HG02885 (cell line): ENCODE measurements at regions not wholly inside any gene's neighbourhood (a gene's known extent, or its start where the extent isn't known, plus 50 kb on each side); places are given as distances from the start of the nearest gene placed in this dataset.
"Not testable (repeated sequence)": the region's sequence is repeated elsewhere in the genome, so short reads cannot be mapped to it uniquely, and the experiment has no call there.

Experiments
- ATAC-seq: cut with Tn5 transposase; IDR thresholded peaks from one replicate; pipeline ENCODE4 v1.9.1; 2021; ENCODE audit warnings: mild to moderate bottlenecking; ENCODE audit not compliant: unreplicated experiment, poor library complexity

DNA sequence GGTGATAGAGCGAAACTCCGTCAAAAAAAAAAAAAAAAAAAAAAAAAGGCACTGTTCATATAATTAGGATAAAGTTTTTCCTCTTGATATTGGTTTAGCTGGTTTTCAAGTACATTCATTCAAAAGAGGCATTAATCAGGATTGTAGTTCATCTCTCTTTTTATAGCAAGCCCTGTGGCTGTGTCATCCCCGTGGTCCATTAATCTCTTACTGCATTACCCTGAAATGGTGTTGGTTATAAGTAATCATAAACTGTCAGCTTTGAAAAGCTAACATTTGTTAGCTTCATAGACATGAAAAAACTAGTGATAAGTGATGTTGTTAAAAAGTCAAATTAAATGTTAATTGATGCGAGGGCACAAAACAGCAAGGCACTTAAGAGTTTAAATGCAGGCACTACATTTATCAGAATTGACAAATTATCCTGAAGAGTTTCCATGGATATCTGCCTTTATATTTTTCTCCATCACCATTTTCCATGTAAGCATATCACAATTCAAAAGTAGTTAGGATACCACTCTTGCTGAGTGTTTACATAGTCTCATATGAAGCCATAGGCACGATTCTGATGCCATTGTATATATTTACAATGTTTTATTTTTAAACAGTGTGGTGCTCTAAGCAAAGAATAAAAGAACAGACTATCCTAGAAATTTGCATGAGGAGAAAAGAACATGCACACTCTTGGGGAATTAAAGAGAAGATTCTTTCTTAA lies 193.1 kb downstream of the OTOL1 start:
- no peak for ATAC-seq

DNA sequence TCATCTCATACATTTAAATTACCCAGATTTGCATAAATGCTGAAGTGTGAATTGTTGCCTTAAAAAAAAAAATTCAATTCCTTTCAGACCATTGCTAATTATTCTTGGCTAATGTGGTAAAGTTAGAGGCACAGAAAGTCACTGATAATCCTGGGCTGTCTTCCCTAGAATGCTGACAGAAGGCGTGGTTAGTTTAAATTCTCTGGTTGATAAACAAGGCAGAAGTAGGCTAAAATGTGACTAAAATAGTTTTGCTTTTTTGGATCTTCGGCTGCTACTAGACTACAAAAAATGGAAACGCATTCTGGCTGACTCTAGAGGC lies 193.7 kb downstream of the OTOL1 start:
- ATAC-seq, result no peak

DNA sequence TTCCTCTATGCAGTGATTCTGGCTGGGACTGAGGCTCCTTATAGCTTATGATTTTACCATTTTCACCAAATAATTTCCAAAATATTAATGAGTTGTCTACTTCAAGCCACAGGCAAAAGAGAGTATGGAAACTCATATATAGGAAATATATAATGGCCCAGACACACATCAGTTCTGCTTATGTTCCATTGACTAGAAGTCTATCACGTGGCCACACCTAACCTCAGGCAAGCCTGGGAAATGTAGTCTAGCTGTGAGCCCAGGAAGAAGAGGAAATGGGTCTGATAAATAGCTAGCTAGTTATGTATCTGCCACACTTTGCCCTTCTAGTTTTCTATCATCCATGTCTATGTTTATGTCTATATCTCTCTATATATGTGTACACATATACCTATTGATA lies 195.1 kb downstream of the OTOL1 start:
- no peak for ATAC-seq

DNA sequence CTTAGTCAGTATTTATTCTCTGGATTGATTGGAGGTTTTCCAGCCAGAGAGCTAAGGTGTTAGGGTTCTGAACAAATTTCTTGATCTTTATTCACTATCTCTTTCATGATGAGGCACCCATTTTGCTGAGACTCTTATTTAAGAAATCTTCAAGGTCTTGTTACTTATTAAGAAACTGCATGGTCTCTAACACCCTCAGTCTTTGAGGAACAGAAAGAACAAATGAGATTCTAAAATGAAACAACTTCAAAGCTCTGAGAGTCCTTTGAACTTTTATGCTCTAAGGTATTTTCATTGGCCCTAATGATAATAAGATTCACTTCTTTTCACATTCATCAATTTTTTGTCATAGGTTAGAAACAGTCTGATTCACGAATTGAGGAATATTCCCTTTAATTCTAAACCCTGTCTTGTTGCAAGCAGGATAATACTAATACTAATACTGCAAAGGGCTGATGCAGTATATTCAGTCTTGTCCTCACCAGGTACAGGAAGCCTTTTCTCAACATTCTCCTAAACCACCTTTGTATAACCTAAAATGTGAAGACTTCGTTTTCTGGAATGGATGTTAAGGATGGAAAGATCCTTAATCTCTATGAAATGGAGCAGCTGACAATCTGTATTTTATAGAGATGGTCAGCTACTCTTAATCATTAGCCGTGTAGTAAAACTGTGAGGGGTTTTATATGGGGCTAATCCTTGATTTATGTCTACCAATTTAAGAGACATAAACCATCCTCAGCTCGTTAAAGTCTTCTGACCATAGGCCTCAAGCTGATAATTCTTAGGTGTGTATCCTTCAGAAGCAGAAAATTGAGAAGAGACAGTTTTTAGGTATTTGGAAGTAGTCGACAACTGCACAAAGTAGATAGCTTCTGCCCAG lies 198.3 kb downstream of the OTOL1 start:
- ATAC-seq, result peak; percentile 53

DNA sequence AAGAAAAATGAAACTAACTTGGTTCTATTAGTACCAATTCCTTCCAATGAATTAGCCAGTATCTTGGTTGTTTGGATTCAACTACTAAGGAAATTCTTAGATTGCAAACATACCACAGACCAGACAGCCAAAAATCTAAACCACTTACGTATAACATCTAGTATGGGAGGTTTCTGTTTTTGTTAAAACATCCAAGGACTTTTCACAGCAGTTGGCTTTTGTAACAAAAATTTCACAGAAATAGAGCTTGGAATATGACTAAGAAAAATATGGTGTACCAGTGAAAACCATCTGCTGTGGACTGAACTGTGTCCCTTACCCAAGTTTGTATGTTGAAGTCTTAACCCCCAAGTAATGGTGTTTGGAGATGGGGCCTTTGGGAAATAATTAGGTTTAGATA lies 199.2 kb downstream of the OTOL1 start:
- no peak for ATAC-seq

DNA sequence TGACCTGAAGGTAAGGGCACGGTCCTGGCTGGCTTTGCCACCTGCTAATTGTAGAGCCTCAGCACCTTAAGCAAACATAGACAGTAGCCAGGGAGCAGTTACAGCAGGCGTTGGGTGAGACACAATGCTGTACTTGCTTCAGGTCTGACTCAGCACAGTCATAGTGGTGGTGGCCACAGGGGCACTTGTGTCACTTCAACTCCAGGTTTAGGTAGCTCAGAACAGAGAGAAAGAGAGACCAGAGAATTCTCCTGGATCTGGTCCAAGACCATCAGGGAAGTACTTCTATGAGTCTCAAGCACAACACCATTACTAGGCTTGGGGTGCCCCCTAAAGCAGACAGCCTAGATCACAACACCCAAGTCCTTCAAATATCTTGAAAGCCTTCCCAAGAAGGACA lies 204.4 kb downstream of the OTOL1 start:
- peak; percentile 63 for ATAC-seq

DNA sequence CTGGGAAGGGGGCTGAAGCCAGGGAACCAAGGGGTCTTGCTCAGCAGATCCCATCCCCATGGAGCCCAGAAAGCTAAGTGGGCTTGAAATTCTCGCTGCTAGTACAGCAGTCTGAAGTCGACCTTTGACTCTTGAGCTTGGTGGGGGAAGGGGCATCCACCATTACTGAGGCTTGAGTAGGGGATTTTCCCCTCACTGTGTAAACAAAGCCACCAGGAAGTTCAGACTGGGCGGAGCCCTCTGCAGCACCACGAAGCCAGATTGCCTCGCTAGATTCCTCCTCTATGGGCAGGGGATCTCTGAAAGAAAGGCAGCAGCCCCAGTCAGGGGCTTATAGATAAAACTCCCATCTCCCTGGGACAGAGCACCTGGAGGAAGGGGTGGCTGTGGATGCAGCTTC lies 210.6 kb downstream of the OTOL1 start:
- not testable (repeated sequence) for ATAC-seq

DNA sequence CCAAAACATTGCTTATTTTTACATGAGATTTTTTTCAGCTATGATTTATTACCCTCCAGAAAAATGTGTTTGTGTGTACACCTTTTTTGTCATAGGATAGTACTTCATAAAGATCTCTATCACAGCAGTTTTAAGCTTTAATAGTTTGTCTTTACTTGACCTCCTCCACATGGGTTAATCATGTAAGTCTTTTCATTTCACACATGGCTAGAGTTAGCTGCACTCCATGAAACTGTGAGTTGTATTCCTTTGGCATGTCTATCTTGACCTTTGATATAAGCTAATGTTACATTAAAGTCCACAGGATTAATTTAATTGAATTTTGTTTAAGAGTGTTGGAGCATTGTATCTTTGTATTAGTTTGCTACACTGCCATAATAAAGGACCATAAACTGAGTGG lies 217.1 kb downstream of the OTOL1 start:
- no peak for ATAC-seq

DNA sequence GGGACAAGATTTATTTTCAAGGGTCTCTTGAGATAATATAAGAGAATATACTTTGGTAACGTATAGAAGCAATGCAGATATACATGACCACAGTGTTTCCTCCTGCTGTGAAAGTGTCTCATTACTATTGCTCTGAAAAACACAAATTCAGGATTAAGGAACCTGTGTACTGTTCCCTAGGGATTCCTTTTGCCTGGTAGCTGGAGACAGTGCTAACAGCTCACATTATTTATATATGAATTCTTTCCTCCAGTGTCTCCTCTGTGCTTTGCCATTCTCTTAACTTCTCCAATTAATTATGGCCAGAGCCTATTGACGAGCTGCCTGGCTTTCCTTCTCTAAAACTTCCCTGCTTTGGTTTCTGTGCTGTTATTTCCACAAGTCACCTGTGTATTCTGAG lies 235.4 kb downstream of the OTOL1 start:
- ATAC-seq, result no peak

DNA sequence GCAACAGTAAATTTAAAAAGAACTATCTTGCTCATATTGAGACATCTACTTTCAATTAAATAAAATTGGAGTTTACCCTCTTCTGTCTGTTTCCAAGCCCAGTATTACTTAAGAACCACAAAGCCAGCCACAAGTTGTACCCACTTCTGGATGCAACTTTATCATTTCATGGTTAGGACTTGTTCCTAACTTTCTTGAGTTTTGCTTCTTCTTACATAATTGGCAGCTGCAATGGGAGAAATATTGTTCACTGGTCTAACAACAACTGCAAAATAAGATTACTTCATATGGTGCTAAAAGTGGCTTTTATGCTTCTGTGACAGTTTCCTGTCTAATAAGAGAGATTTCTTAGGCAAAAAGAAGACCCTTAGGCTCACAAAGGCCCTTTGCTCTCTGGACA lies 240.6 kb downstream of the OTOL1 start:
- no peak for ATAC-seq

DNA sequence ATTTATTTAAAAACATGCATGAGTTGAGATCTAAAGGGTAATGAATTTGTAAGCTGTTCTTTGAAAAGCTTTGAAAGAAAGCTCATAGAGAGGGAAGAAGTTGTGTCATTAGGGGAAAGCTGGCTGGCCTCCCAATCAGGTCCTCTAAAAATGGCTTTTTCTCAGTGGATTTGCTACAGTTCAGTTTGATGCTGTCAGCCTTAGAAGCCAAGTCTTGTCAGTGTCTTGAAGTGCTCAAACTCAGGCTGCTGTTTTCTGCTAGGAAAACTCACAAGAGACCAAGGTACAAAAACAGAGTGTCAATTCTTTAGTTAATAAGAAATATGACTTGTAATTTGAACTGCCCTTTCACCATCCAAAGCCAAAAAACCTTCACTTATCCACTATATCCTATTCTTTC lies 243.8 kb downstream of the OTOL1 start:
- no peak for ATAC-seq

DNA sequence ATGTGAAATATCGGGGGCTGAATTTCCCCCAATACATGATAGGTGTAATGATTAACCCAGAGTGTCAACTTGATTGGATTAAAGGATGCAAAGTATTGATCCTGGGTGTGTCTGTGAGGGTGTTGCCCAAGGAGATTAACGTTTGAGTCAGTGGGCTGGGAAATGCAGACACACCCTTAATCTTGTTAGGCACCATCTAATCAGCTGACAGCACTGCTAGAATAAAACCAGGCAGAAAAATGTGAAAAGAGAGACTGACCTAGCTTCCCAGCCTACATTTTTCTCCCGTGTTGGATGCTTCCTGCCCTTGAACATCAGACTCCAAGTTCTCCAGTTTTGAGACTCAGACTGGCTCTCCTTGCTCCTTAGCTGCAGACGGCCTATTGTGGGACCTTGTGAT lies 247.8 kb downstream of the OTOL1 start:
- ATAC-seq, result no peak

DNA sequence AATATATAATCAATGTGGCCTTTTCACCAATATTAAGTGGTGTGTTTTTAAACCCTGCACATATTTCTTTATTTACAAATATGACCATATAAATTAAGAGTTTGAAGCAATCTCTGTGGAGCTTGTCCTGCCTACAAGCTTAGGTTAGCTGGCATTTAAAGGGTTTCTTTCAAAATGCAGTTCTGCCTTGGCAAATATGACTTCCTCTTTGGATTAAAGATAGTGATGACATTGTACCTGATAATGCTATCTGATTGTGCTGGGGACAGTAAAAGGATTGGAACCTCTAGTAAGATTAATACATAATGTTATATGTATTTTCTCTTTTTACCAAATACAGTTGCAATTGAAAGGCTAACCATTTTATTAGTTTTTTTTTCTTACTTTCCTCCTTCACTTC lies 249.1 kb downstream of the OTOL1 start:
- ATAC-seq, result no peak

DNA sequence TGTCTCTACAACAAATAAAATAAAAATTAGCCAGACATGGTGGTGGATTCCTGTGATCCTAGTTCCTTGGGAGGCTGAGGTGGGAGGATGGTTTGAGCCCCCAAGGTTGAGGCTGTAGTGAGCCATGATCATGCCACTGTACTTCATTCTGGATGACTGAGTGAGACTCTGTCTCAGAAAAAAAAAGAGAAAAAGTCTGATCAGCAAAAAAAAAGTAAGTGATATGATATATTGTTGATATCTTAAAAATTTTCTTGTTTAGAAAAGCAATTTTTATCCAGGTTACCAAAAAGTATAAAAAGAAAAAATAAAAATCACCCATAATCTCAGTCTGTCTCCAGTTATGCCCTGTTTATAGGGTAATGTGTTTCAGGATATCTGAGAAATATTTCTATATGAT lies 251.4 kb downstream of the OTOL1 start:
- ATAC-seq, result no peak

DNA sequence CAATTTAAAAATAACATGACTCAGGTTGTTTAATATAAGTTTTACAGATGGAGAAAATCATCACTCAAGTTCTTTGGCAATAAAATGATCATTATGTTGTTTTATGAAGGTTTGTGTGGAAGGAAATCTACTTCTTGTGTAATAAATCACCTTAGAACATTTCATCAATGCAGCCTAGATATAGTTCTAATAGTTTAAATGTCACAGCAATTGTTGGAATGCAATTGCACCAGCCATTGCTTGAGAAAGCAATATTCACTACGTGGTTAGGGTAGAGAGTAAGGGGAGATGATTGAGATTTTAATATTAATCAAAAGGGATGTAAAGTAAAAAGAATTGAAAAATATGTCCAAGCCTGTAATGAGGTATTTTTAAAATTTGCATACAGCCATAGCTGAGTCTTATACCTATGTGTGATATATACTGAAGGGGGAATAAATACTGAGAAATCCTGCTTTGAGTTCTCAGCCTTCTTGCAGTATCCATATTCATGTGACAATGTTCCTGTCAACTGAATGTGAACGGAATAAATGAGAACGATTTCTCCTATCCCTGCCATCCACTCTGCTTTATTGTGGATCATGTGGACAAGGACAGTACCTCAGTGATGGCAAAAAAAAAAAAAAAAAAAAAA lies 257.9 kb downstream of the OTOL1 start:
- ATAC-seq, result no peak

DNA sequence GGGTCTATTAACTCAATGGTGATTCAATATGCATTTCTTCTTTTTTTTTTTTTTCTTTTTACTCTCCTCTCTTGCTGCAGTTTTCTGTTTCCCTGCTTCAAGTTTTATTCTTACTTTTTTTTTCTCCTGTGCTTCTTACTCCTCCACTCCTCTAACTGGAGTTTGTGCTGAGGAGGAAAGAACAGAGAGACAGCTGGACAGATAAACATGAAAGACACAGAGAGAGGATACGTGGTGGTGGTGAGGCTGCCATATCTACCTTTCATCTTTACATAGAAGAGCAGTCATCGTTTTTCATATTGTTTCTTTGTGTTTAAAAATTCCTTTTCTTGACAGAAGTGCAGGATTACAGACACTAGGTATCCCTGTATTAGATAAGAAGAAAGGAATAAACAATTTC lies 262.8 kb downstream of the OTOL1 start:
- no peak for ATAC-seq

DNA sequence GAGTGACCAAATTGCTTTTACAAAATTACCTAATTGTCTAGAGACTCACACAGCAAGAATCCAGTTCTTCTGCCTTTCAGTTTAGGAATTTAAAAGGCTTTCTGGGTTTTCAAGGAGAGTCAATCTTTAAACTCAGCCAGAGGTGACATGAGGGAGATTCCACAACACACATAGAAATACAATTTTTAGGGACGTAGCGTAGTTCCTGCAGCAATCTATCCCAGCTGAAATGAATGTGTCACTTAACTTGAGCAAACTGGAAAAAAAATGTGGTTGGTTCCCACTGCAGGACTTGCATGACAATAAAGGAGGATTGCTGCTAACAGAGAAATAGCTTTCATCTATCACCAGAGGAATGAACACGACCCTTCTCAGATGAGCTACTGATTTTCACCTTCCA lies 269.7 kb downstream of the OTOL1 start:
- ATAC-seq, result no peak

DNA sequence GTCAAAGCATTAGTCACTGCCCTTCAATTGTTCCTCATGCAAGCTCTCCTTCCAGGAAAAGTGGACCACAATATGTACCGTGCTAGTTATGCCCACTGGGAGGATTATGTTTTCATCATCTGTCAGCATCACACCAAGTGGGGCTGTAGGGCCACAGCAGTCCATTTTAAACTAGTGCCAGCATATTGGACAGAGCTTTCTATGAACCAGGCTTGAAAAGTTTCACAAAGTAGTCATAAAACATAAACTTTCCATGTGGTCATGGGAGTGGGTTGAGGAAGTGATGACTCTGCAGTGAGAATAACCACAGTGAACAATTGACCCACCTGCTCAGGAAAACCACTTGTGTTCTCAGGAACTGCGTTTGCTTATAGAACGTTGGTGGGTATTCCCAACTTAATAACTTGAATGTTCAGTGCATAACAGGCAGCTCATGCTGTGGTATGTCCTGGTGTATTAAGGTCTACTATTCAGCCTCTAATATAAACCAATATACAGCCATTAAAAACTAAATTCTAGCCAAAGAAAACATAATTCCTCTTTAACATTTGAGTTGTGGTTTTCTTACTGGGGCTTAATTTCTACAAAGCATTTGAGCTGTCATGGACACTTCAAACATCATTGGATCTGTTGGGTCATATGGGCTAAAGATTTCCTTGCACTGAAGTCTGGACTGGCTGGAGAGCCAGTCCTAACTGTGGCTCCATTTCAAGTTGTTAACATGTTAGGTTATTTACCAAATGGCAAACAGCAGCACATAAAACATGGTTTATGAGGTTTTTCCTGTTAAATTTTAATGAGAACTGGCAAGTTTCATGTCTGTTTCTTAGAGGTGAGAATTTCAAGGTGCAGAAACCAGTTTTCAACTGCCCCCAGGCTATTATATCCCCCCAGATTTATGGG lies 274.1 kb downstream of the OTOL1 start:
- peak; percentile 83 for ATAC-seq

DNA sequence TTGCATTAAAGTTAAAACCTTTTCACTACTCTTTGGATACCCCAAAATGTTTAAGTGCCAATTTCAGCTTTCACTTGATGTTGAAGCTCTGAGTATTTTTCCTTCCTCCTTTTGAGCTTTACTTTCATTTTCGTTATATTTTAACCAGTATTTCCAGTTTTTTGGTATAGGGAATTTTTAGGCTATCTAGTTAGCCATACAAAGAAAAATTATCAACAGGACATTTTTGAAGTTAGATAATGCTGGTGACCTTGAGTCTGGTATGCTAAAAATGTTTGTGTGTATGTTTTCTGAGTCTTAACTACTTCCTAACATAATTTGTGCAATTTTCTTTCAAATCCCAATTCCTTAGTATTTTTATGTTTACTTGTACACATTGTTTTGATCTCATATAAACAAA lies 284.8 kb downstream of the OTOL1 start:
- ATAC-seq, result no peak

DNA sequence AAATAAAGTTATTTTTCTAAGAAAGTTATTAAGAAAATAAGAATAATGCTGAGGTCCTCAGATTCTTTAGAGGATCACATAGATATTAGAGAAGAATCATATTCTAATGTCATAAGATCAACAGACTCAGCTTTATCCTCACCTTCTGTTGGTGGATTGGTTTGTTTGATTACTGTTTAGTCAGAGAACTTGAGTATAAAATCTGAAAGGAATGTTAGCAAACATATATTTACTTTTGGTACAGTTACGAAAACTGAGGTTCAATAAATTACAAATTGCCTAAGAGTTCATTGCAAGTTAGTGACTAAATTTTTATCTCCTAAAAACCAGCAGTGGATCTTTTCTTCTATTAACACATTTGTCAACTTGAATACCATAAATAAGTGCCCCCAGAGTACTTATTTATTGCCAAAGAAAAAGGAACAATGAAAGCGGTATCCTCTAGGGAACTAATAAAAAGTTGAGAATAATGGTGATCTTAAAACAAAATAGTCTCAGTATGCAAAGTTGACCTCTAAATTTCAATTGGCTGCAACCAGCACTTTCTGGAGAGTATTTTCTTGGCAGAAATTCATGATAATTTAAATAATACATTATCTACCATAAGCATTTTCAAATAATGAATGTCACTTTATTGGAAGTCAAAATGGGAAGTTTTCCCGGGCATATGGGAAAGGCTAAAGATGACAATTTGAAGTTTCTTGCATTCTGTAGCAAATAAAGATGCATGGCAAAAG lies 296.8 kb downstream of the OTOL1 start:
- no peak for ATAC-seq
